AG09319 (cell line): ENCODE measurements at regions not wholly inside any gene's neighbourhood (a gene's known extent, or its start where the extent isn't known, plus 50 kb on each side); places are given as distances from the start of the nearest gene placed in this dataset.

ENCODE experiments used
- DNase-seq: peaks from one replicate; pipeline ENCODE4 v3.0.0-alpha.2; 2010; ENCODE audit warnings: low read depth; ENCODE audit errors: extremely low read depth
- CTCF ChIP-seq: IDR thresholded peaks from 2 replicates; pipeline ENCODE4 v1.5.1; 2011; ENCODE audit warnings: low read depth, mild to moderate bottlenecking, inconsistent platforms, low read length, moderate library complexity

GRCh38 chr3:161744366-161744765, 247.8 kb downstream of the OTOL1 start:
- TF ChIP-seq CTCF = no peak
- no peak for DNase-seq

- DNase-seq = no peak
- no peak for TF ChIP-seq CTCF
Observed at GRCh38 chr3:161745741-161746140, 249.1 kb downstream of the OTOL1 start.

- TF ChIP-seq CTCF = no peak
- no peak for DNase-seq
Observed at GRCh38 chr3:161748049-161748448, 251.4 kb downstream of the OTOL1 start.

- no peak for TF ChIP-seq CTCF
- no peak for DNase-seq
Observed at GRCh38 chr3:161754420-161755053, 257.9 kb downstream of the OTOL1 start.

GRCh38 chr3:161759444-161759843, 262.8 kb downstream of the OTOL1 start:
- no peak for TF ChIP-seq CTCF
- DNase-seq = no peak

GRCh38 chr3:161766331-161766730, 269.7 kb downstream of the OTOL1 start:
- DNase-seq = no peak
- TF ChIP-seq CTCF = no peak

- TF ChIP-seq CTCF = no peak
- DNase-seq = no peak
Observed at GRCh38 chr3:161770484-161771386, 274.1 kb downstream of the OTOL1 start.
